HG02763 (cell line): ENCODE measurements at regions not wholly inside any gene's neighbourhood (a gene's known extent, or its start where the extent isn't known, plus 50 kb on each side); places are given as distances from the start of the nearest gene placed in this dataset.
A peak's percentile ranks its signal among the peaks of the same experiment; 100 is the strongest.

ENCODE experiments used
- ATAC-seq: cut with Tn5 transposase; IDR thresholded peaks from one replicate; pipeline ENCODE4 v1.9.1; 2021; ENCODE audit warnings: mild to moderate bottlenecking, moderate library complexity; ENCODE audit not compliant: unreplicated experiment

DNA sequence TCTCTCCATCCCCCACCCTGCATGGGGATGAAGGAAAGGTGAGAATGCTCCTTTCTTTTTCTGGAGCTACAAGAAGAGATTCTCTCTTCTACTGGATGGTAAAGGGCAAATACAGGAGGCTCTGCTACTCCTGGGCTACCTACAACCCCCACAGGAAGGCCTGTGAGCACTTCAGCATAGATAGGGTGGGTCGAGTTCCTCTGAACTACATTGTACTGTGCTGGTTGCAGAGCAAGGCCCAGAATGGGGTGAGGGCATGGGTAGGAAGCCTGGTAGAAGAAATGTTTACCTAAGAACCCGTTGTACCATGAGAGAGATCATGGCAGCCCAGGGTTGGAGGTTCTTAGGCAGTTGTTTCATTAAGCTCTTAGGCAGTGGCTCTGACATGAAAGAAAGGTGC lies 510.4 kb downstream of the MID1IP1 start:
- no peak for ATAC-seq

DNA sequence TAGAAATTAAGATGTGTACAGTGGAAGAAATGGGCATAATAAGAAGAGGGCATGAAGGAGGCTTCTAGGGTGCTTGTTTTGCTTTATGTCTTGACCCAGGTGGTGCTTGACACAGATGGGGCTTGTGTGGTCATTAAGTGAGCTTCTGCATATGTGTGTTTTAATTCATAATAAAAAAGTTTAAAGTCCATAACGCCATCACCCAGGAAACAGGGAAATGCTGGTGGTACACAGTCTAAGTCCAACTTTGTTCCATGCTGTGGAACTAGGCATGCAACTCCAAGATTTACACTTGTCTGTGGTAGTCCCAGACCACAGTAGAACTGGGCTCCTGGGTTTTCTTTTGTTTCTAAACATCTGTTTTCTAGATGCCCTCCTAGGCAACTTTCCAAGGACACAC lies 511.9 kb downstream of the MID1IP1 start:
- no peak for ATAC-seq

DNA sequence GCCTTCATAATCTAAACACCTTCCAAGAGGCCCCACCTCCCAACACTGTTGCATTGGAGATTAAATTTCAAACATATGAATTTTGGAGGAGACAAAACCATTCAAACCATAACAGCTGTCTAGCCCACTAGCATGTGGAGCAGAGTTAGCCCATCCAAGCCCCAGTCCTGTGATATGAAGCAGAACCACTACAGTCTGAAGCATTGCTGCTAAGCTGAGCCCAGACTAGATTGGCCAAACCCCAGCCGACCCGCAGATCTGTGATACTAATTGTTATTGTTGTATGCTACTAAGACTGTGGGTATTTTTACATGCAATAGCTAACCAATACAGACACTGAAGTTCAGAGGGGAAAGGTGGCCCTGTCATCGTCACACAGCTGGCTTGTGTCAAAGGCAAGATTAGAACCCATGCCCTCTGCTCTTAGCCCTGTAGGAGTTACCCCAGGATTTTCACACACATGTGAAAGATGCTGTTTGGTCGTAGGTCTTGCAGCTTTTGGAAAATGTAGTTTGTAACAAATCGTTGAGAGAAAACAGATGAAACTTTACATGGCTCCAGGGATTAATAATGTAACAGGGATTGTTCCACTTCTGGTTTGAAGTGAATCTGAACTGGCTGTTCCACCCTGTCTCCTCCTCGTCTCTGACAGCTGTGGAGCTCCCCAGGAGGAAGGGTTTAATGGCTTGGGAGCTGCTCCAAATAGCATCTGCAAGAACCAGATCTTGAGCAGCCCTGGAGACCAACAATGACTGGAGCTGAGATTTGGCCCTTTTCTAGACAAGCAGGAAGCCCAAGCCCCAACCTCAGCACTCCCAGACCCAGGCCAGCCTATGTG lies 517.5 kb downstream of the MID1IP1 start:
- ATAC-seq = no peak

- no peak for ATAC-seq
Observed at GRCh38 chrX:39320165-39320564, 518.9 kb downstream of the MID1IP1 start.

DNA sequence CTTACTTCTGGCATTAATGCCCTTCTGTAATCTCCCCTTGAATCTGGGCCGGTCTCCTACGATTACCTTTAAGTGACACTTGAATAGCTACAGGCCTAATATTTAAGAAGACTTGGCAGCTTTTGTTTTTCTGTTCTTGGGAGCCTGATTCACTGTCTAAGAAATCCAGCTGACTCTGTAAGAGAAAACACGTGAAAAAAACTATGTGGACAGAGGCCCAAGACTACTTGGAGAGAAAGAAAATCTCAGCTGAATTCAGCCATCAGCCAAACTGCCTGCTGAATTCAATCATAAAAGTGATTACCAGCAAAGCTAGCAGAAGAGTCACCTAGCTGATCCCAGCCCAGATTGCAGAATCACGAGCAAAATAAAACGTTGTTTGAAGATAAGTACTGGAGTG lies 521.2 kb downstream of the MID1IP1 start:
- ATAC-seq = no peak

DNA sequence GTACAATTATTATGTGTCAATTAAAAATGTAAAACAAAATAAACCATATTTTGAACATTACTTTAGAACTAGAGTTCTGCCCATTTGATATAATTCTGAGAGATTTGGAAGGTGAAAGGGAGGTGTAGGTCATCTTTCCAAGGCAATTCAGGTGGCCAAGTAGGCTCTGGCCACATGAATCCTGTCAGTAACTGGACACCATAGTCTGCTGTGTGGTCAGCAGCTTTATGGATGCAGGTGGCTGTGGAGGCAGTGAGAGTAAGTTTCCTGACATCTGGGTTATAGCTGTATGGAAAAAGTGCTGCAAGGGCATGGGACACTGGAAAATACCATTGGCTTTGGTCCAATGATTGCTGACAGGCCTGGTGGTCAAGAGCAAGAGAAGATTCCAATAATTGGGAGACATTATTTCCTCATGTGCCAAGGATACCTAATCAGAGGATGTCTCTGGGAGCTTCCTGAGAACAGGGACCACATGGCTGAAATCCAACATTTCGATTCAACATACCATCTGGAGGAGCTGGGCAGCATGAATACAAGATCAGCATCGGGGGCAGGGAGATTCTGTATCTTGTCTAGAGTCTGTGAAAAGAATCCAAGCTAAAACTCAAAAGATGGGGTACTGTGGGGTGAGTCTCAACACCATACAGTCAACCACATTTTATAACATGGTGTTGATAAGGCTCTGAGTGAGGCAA lies 523.1 kb downstream of the MID1IP1 start:
- no peak for ATAC-seq

DNA sequence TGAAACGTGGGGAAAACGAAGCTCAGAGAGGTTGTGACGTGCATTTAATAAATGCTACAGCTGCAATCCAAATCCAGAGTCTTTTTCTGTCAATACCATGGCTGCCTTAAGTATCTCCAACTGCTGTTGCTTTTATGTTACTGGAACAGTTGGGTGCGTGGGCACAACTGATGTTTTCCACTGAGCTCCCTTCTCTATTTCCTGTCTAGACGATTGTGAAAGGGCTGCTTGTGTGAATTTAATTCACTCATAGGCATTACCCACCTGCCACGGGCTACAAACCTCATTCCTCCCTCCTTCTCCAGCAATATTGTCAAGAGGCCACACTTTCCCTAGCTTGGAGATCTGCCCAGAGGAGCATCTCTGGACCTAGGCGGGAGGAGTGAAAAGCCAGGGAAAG lies 526.0 kb downstream of the MID1IP1 start:
- ATAC-seq = no peak

DNA sequence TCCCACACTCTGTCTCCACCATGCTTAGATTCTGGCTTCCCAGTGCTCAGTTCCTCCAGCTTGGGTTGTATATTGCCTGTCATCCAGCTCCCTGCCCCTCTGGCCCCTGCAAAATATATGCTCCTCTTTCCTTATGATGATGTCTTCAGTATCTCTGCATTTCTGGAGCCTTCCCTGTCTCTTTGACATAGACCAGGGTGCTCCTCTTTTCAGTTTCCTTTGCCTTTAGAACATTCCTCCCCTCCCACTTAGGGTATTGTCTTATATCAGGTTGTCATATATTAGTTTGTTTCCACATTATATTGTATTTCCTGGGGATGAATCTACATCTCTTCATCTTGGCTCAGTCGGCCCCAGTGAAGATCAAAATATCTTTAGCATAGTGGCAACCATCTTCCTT lies 526.4 kb downstream of the MID1IP1 start:
- ATAC-seq = no peak

- ATAC-seq = no peak
Observed at GRCh38 chrX:39328661-39329060, 527.4 kb downstream of the MID1IP1 start.

- no peak for ATAC-seq
Observed at GRCh38 chrX:39331082-39331704, 529.9 kb downstream of the MID1IP1 start.

DNA sequence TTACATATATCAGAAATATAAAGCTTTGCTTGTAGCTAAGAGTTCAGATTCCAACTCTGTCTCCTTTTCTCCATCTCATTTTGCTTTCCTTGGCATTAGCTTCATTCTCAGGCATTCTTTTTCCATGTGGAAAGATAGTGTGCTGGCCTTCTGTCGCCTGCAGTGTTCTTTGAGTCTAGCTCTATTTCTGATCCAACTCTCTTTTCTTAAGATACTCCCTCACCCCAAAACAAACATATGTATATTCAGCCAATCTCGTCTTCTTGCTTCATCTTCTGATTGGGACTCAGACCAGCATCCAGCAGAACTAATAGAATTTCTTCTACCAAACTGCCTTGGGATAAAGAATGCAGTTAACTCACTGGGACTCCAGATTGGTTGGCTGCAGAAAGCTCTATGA lies 532.2 kb downstream of the MID1IP1 start:
- ATAC-seq = no peak

- no peak for ATAC-seq
Observed at GRCh38 chrX:39335513-39336235, 534.4 kb downstream of the MID1IP1 start.

DNA sequence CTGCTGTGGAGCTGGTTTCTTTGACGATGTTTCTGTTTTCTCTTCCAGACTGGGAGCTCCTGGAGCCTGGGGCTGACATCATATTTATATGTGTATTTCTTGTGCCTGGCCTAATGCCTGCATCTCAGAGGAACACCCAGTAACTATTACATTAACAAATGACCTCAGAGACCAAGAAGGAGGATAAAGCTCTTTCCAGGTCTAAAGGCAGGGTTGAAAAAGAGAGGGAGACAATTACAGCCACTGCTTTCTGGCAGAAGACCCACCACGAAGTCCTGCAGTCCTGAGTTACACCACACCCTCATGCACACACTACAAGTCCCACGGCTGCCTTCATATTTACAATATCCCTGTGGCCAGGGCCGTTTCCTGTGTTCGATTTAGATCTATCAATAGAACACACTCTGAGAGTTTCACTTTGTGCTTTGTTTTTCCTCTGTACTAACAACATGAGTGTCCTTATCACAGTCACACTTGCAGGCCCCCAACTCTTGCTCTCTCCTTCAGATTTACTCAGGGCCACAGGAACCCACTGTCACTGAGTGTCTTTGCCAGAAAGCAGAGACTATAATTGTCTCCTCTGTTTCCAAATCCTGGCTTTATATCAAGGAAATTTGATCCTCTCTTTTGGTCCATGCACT lies 535.5 kb downstream of the MID1IP1 start:
- peak; percentile 83 for ATAC-seq

DNA sequence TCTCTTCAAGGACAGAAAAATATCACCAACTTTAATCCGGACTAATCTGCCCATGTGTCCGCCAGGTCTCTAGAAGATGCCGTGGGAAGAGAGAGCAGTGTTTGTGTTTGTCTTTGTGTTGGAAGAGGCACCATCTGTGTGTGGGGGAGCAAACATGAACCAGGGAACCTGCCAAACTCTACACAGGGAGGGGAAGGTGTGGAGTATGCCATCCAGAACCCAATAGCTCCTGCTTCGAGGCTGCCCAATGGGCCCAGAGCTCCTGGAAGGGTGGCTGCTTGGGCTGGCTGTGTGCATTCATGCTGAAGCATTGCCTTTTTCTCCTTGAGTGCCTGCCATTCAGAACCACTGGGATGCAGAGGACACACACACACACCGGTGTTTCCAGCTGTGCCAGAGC lies 536.2 kb downstream of the MID1IP1 start:
- no peak for ATAC-seq

DNA sequence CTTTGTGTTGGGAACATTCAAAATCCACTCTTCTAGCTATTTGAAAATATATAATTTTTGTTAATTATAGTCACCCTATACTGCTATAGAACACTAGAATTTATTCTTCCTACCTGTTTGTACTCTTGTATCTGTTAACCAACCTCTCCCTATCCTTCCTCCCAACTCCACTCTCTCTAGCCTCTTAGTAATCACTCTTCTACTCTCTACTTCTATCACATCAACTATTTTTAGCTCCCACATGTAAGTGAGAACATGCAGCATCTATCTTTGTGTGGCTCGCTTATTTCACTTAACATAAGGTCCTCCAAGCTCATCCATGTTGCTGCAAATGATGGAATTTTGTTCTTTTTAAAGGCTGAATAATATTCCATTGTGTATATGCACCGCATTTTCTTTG lies 537.3 kb downstream of the MID1IP1 start:
- ATAC-seq = no peak

- no peak for ATAC-seq
Observed at GRCh38 chrX:39356119-39356807, 555.0 kb downstream of the MID1IP1 start.

DNA sequence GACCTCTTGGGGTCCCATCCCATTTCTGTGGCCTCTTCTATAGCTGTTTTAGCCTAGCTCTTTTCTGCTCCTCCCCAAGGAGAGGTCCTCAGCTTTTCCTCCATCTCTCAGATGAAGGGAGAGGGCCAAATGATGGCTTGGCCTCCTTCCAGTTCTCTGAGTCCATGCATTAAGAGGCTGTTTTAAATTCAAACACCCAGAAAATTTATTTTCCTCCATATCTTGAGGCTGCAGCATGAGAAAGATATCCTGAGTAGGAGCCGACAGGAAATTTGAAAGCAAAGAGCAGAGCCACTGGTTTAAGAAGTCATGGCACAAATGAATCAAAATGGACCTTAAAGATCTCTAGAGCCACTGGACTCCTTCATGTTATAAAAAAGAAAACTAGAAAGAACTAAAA lies 558.8 kb downstream of the MID1IP1 start:
- no peak for ATAC-seq

- ATAC-seq = no peak
Observed at GRCh38 chrX:39361736-39362135, 560.5 kb downstream of the MID1IP1 start.

GRCh38 chrX:39367416-39367815 lies 566.2 kb downstream of the MID1IP1 start:
- no peak for ATAC-seq

DNA sequence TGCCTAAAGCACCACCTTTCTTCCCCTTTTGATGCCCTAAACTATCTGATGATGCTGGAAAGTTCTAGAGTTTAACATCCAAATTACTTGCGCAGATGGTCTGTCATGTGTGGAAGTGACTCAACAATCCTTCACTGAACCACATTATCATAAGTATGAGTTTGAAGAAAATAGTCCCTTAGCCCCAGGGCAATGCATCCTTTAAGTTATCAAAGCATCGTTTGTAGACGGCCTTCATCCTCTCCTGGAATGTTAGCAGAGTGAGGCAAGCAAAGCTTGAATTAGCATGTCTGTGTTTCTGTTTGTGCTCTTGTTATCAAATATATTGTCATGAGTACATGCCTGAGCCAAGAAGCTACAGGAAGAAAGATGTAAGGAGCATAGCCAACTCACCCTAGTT lies 570.9 kb downstream of the MID1IP1 start:
- ATAC-seq = no peak
